HG03108 (cell line): ENCODE measurements at regions not wholly inside any gene's neighbourhood (a gene's known extent, or its start where the extent isn't known, plus 50 kb on each side); places are given as distances from the start of the nearest gene placed in this dataset.

Source experiments
- ATAC-seq: cut with Tn5 transposase; IDR thresholded peaks from one replicate; pipeline ENCODE4 v1.9.1; 2021; ENCODE audit warnings: moderate library complexity; ENCODE audit not compliant: unreplicated experiment

- ATAC-seq: no peak
Observed at GRCh38 chr1:199758626-199759255, 268.8 kb upstream of the NR5A2 start.

- ATAC-seq: no peak
Observed at GRCh38 chr1:199759268-199759730, 268.2 kb upstream of the NR5A2 start.

- no peak for ATAC-seq
Observed at GRCh38 chr1:199762572-199762971, 264.9 kb upstream of the NR5A2 start.

GRCh38 chr1:199766218-199766792 is 261.2 kb upstream of the NR5A2 start:
- no peak for ATAC-seq

GRCh38 chr1:199767700-199768099 is 259.8 kb upstream of the NR5A2 start:
- no peak for ATAC-seq

GRCh38 chr1:199774433-199775089 is 252.9 kb upstream of the NR5A2 start:
- ATAC-seq: no peak

GRCh38 chr1:199776768-199777497 is 250.6 kb upstream of the NR5A2 start:
- ATAC-seq: no peak

- ATAC-seq: no peak
Observed at GRCh38 chr1:199778324-199778955, 249.1 kb upstream of the NR5A2 start.

- ATAC-seq: no peak
Observed at GRCh38 chr1:199780091-199780490, 247.4 kb upstream of the NR5A2 start.

- ATAC-seq: no peak
Observed at GRCh38 chr1:199780948-199781670, 246.4 kb upstream of the NR5A2 start.

GRCh38 chr1:199784138-199784895 is 243.2 kb upstream of the NR5A2 start:
- ATAC-seq: no peak

GRCh38 chr1:199786695-199787094 is 240.8 kb upstream of the NR5A2 start:
- ATAC-seq: no peak

GRCh38 chr1:199789141-199789540 is 238.4 kb upstream of the NR5A2 start:
- ATAC-seq: no peak

- no peak for ATAC-seq
Observed at GRCh38 chr1:199791495-199791894, 236.0 kb upstream of the NR5A2 start.

GRCh38 chr1:199792874-199793273 is 234.6 kb upstream of the NR5A2 start:
- ATAC-seq: no peak

- no peak for ATAC-seq
Observed at GRCh38 chr1:199794105-199794863, 233.2 kb upstream of the NR5A2 start.

GRCh38 chr1:199799116-199799515 is 228.4 kb upstream of the NR5A2 start:
- ATAC-seq: no peak

- ATAC-seq: no peak
Observed at GRCh38 chr1:199804526-199804925, 223.0 kb upstream of the NR5A2 start.
